Mammary epithelial cell (primary cell): ENCODE measurements at regions not wholly inside any gene's neighbourhood (a gene's known extent, or its start where the extent isn't known, plus 50 kb on each side); places are given as distances from the start of the nearest gene placed in this dataset.

Experiments
- EZH2 ChIP-seq: IDR thresholded peaks from 2 replicates; pipeline ENCODE4 v1.6.1; 2012; ENCODE audit warnings: low read length, inconsistent platforms, borderline replicate concordance
- TF ChIP-seq, protein P1 (sequence below), 2 donors: IDR thresholded peaks in 1 of 2; conservative IDR thresholded peaks in 1 of 2; 2 replicates each; pipeline ENCODE4 v1.5.1; 2011 to 2012; ENCODE audit warnings: inconsistent platforms in 2 of 2, low read length in 2 of 2, mild to moderate bottlenecking in 2 of 2, control low read depth in 1 of 2, low read depth in 1 of 2; ENCODE audit not compliant: insufficient read depth in 1 of 2; ENCODE audit errors: extremely low read depth in 1 of 2

DNA sequence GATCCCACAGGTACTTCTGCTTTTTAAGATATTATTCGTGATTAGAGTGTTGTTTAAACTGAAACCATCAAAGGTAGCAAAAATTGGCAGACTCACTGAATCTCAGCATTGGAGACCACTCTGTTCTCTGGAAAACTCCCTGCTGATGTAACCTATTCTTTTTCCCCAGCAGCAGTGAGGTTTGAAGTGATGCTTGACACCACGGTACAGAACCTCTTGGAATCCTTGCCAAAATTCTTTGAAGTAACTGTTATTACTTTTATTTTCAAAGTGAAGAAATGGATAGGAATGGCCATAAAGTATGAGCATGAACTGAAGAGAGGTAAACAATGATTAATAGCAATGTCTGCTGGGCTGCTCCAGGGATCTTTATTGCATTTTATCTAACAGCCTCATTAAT lies 66.4 kb upstream of the KL start:
- TF ChIP-seq, protein P1, sequence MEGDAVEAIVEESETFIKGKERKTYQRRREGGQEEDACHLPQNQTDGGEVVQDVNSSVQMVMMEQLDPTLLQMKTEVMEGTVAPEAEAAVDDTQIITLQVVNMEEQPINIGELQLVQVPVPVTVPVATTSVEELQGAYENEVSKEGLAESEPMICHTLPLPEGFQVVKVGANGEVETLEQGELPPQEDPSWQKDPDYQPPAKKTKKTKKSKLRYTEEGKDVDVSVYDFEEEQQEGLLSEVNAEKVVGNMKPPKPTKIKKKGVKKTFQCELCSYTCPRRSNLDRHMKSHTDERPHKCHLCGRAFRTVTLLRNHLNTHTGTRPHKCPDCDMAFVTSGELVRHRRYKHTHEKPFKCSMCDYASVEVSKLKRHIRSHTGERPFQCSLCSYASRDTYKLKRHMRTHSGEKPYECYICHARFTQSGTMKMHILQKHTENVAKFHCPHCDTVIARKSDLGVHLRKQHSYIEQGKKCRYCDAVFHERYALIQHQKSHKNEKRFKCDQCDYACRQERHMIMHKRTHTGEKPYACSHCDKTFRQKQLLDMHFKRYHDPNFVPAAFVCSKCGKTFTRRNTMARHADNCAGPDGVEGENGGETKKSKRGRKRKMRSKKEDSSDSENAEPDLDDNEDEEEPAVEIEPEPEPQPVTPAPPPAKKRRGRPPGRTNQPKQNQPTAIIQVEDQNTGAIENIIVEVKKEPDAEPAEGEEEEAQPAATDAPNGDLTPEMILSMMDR (conservative IDR thresholded peaks at IDR 0.05 in 1 of 2, IDR thresholded peaks at IDR 0.05 in 1 of 2; ENCODE audit: extremely low read depth in 1 of 2, insufficient read depth in 1 of 2, low read depth in 1 of 2, low read length in 2 of 2), result no peak
- no peak for TF ChIP-seq EZH2
